ENCODE measurements at regions not wholly inside any gene's neighbourhood (a gene's known extent, or its start where the extent isn't known, plus 50 kb on each side); places are given as distances from the start of the nearest gene placed in this dataset.

GRCh38 chrX:15150586-15150985 is 119.3 kb downstream of the ASB9 start:
- TF ChIP-seq, protein P1, sequence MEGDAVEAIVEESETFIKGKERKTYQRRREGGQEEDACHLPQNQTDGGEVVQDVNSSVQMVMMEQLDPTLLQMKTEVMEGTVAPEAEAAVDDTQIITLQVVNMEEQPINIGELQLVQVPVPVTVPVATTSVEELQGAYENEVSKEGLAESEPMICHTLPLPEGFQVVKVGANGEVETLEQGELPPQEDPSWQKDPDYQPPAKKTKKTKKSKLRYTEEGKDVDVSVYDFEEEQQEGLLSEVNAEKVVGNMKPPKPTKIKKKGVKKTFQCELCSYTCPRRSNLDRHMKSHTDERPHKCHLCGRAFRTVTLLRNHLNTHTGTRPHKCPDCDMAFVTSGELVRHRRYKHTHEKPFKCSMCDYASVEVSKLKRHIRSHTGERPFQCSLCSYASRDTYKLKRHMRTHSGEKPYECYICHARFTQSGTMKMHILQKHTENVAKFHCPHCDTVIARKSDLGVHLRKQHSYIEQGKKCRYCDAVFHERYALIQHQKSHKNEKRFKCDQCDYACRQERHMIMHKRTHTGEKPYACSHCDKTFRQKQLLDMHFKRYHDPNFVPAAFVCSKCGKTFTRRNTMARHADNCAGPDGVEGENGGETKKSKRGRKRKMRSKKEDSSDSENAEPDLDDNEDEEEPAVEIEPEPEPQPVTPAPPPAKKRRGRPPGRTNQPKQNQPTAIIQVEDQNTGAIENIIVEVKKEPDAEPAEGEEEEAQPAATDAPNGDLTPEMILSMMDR (IDR thresholded peaks at IDR 0.05; ENCODE audit: low read depth, low read length, poor library complexity, severe bottlenecking) = no peak
- TF ChIP-seq EZH2phosphoT487 (IDR thresholded peaks at IDR 0.05; ENCODE audit: borderline replicate concordance, low read length) = no peak
